Astrocyte (in vitro differentiated cells and primary cell): ENCODE measurements at regions not wholly inside any gene's neighbourhood (a gene's known extent, or its start where the extent isn't known, plus 50 kb on each side); places are given as distances from the start of the nearest gene placed in this dataset.

Experiments
- DNase-seq: peaks from one replicate; pipeline ENCODE4 v3.0.0-alpha.2; 2010; ENCODE audit warnings: low read depth
- FAIRE-seq: peaks from 2 replicates; lab custom pipeline; 2011; peaks lifted over from hg19 to GRCh38; lab: Jason Lieb, UNC
- H2AFZ ChIP-seq: 2 replicates; pipeline ENCODE4 v1.6.0; 2012; ENCODE audit warnings: low read depth, low read length, inconsistent platforms
- H3K27ac ChIP-seq: 2 replicates; pipeline ENCODE4 v1.5.1; 2011; ENCODE audit warnings: low read depth, low read length, inconsistent platforms
- H3K27me3 ChIP-seq: 2 replicates; pipeline ENCODE4 v1.6.0; 2011; ENCODE audit warnings: low read length, inconsistent platforms; ENCODE audit not compliant: insufficient read depth
- H3K36me3 ChIP-seq: 2 replicates; pipeline ENCODE4 v1.5.1; 2011; ENCODE audit warnings: low read length, inconsistent platforms; ENCODE audit not compliant: insufficient read depth
- H3K4me1 ChIP-seq: 2 replicates; pipeline ENCODE4 v1.5.1; 2011; ENCODE audit warnings: low read length, inconsistent platforms; ENCODE audit not compliant: insufficient read depth
- H3K4me2 ChIP-seq: 2 replicates; pipeline ENCODE4 v1.6.0; 2012; ENCODE audit warnings: low read length, inconsistent platforms
- H3K4me3 ChIP-seq: 2 replicates; pipeline ENCODE4 v1.5.1; 2011; ENCODE audit warnings: low read depth, mild to moderate bottlenecking, low read length, inconsistent platforms; ENCODE audit not compliant: insufficient read depth
- H3K79me2 ChIP-seq: 2 replicates; pipeline ENCODE4 v1.6.0; 2012; ENCODE audit warnings: mild to moderate bottlenecking, low read length, inconsistent platforms; ENCODE audit not compliant: insufficient read depth
- H3K9ac ChIP-seq: 2 replicates; pipeline ENCODE4 v1.6.0; 2012; ENCODE audit warnings: mild to moderate bottlenecking, low read length, inconsistent platforms
- H3K9me3 ChIP-seq: 2 replicates; pipeline ENCODE4 v1.5.1; 2012; ENCODE audit warnings: low read depth, mild to moderate bottlenecking, low read length, inconsistent platforms; ENCODE audit not compliant: insufficient read depth
- H4K20me1 ChIP-seq: 2 replicates; pipeline ENCODE4 v1.6.0; 2012; ENCODE audit warnings: low read length, inconsistent platforms; ENCODE audit not compliant: insufficient read depth
- H3K27ac Mint-ChIP-seq: one replicate; pipeline ENCODE4 v1.8.0; 2021; ENCODE audit warnings: mild to moderate bottlenecking, mixed read lengths; ENCODE audit not compliant: unreplicated experiment
- H3K27me3 Mint-ChIP-seq: one replicate; pipeline ENCODE4 v1.8.0; 2021; ENCODE audit warnings: low read depth, mixed read lengths; ENCODE audit not compliant: unreplicated experiment
- H3K36me3 Mint-ChIP-seq: one replicate; pipeline ENCODE4 v1.8.0; 2021; ENCODE audit warnings: low read depth, mixed read lengths; ENCODE audit not compliant: unreplicated experiment
- H3K4me1 Mint-ChIP-seq: one replicate; pipeline ENCODE4 v1.8.0; 2021; ENCODE audit warnings: low read depth, mixed read lengths; ENCODE audit not compliant: unreplicated experiment
- H3K4me3 Mint-ChIP-seq: one replicate; pipeline ENCODE4 v1.8.0; 2021; ENCODE audit warnings: mild to moderate bottlenecking, moderate library complexity, mixed read lengths; ENCODE audit not compliant: unreplicated experiment
- H3K9me3 Mint-ChIP-seq: one replicate; pipeline ENCODE4 v1.8.0; 2021; ENCODE audit warnings: mild to moderate bottlenecking, mixed read lengths; ENCODE audit not compliant: unreplicated experiment
- CTCF ChIP-seq: IDR thresholded peaks from 2 replicates; pipeline ENCODE4 v1.5.1; 2011; ENCODE audit warnings: low read depth, mild to moderate bottlenecking, inconsistent platforms, low read length, moderate library complexity; ENCODE audit not compliant: insufficient read depth
- EZH2 ChIP-seq: IDR thresholded peaks from 2 replicates; pipeline ENCODE4 v1.6.1; 2012; ENCODE audit warnings: mild to moderate bottlenecking, low read length, inconsistent platforms; ENCODE audit not compliant: insufficient read depth

- Histone ChIP-seq H3K9me3 (peaks cover 4% of the 10 kb centered on the region), H3K27me3 (no peaks in the 10 kb centered on the region), H2AFZ (no peak overlapping the region), H3K4me1 (no peaks in the 10 kb centered on the region), H3K79me2 (no peaks in the 10 kb centered on the region), H3K36me3 (no peaks in the 10 kb centered on the region), H3K27ac (no peak overlapping the region), H4K20me1 (no peaks in the 10 kb centered on the region), H3K4me2 (no peak overlapping the region), H3K9ac (no peak overlapping the region), H3K4me3 (no peak overlapping the region)
- DNase-seq: no peak
- TF ChIP-seq CTCF (no peak), EZH2 (no peak)
- no peaks in the 10 kb centered on the region for H3K4me1 Mint-ChIP-seq
- no peak overlapping the region for H3K27ac Mint-ChIP-seq
- no peaks in the 10 kb centered on the region for H3K27me3 Mint-ChIP-seq
- H3K9me3 Mint-ChIP-seq: peaks cover 6% of the 10 kb centered on the region
- no peaks in the 10 kb centered on the region for H3K36me3 Mint-ChIP-seq
- no peak overlapping the region for H3K4me3 Mint-ChIP-seq
- FAIRE-seq: no peak
These were observed 1169.3 kb downstream of the DSC3 start for GRCh38 chr18:29873211-29873610.

GRCh38 chr18:29871246-29871645 is 1171.3 kb downstream of the DSC3 start:
- no peaks in the 10 kb centered on the region for H3K79me2 ChIP-seq
- H2AFZ ChIP-seq: no peak overlapping the region
- no peak for TF ChIP-seq CTCF
- no peak overlapping the region for H3K9ac ChIP-seq
- H3K4me2 ChIP-seq: no peak overlapping the region
- no peaks in the 10 kb centered on the region for H3K4me1 ChIP-seq
- H3K27me3 Mint-ChIP-seq: no peaks in the 10 kb centered on the region
- H3K36me3 Mint-ChIP-seq: no peaks in the 10 kb centered on the region
- H3K27ac Mint-ChIP-seq: no peak overlapping the region
- H3K4me3 Mint-ChIP-seq: no peak overlapping the region
- no peaks in the 10 kb centered on the region for H3K4me1 Mint-ChIP-seq
- no peak for FAIRE-seq
- no peak for DNase-seq
- no peaks in the 10 kb centered on the region for H3K9me3 Mint-ChIP-seq
- H3K36me3 ChIP-seq: no peaks in the 10 kb centered on the region
- H3K27ac ChIP-seq: no peak overlapping the region
- no peaks in the 10 kb centered on the region for H3K27me3 ChIP-seq
- H3K9me3 ChIP-seq: peaks cover 4% of the 10 kb centered on the region
- no peaks in the 10 kb centered on the region for H4K20me1 ChIP-seq
- H3K4me3 ChIP-seq: no peak overlapping the region

- Histone ChIP-seq H3K4me3 (no peak overlapping the region), H3K27me3 (no peaks in the 10 kb centered on the region), H3K4me1 (no peaks in the 10 kb centered on the region), H2AFZ (no peak overlapping the region), H3K79me2 (no peaks in the 10 kb centered on the region), H3K27ac (no peak overlapping the region), H3K9ac (no peak overlapping the region), H3K9me3 (no peaks in the 10 kb centered on the region), H4K20me1 (no peaks in the 10 kb centered on the region), H3K4me2 (no peak overlapping the region), H3K36me3 (no peaks in the 10 kb centered on the region)
- H3K4me1 Mint-ChIP-seq: no peaks in the 10 kb centered on the region
- H3K27me3 Mint-ChIP-seq: no peaks in the 10 kb centered on the region
- H3K4me3 Mint-ChIP-seq: no peak overlapping the region
- TF ChIP-seq EZH2 (no peak), CTCF (no peak)
- no peaks in the 10 kb centered on the region for H3K36me3 Mint-ChIP-seq
- FAIRE-seq (no peak), DNase-seq (no peak)
- no peak overlapping the region for H3K27ac Mint-ChIP-seq
- no peaks in the 10 kb centered on the region for H3K9me3 Mint-ChIP-seq
These were observed 1179.7 kb downstream of the DSC3 start for GRCh38 chr18:29862824-29863223.
